Gastroesophageal sphincter (tissue), 4 donors: ENCODE measurements at regions not wholly inside any gene's neighbourhood (a gene's known extent, or its start where the extent isn't known, plus 50 kb on each side); places are given as distances from the start of the nearest gene placed in this dataset.

ENCODE experiments used
- ATAC-seq: fragments of 150-250 bp; one replicate; pipeline ENCODE4 v1.9.1; 2016; ENCODE audit warnings: mild to moderate bottlenecking, moderate library complexity
- H3K27ac ChIP-seq, 4 donors: fragments of 200-600 bp; sonication (generic) in 3 of 4; 1 replicate in 3 of 4; 2 replicates in 1 of 4; pipeline ENCODE4 v1.5.1; 2016 to 2019
- H3K27me3 ChIP-seq: fragments of 200-600 bp; sonication (generic); one replicate; pipeline ENCODE4 v1.5.1; 2019
- H3K36me3 ChIP-seq, 2 donors: fragments of 200-600 bp; sonication (generic); one replicate each; pipeline ENCODE4 v1.5.1; 2019; ENCODE audit warnings: control low read depth in 1 of 2
- H3K4me1 ChIP-seq, 3 donors: fragments of 200-600 bp; sonication (generic); 1 replicate in 2 of 3; 2 replicates in 1 of 3; pipeline ENCODE4 v1.5.1; 2016 to 2019; ENCODE audit warnings: control low read depth in 2 of 3
- H3K4me3 ChIP-seq, 2 donors: fragments of 200-600 bp; sonication (generic); one replicate each; pipeline ENCODE4 v1.5.1; 2019; ENCODE audit warnings: mild to moderate bottlenecking in 1 of 2, moderate library complexity in 1 of 2
- H3K9me3 ChIP-seq, 3 donors: fragments of 200-600 bp; sonication (generic); one replicate each; pipeline ENCODE4 v1.5.1; 2017 to 2019; ENCODE audit warnings: control low read depth in 2 of 3
- EP300 ChIP-seq: sonication (generic); formaldehyde crosslinking; IDR thresholded peaks from one replicate; pipeline ENCODE4 v1.6.1; 2017; ENCODE audit warnings: antibody characterized with exemption, mild to moderate bottlenecking
- POLR2A ChIP-seq, 2 donors: fragments of 450-650 bp; IDR thresholded peaks; one replicate each; pipeline ENCODE4 v1.6.1; 2017; ENCODE audit warnings: antibody characterized with exemption in 2 of 2, mild to moderate bottlenecking in 2 of 2, moderate library complexity in 1 of 2
- POLR2AphosphoS5 ChIP-seq: sonication (generic); formaldehyde crosslinking; IDR thresholded peaks from one replicate; pipeline ENCODE4 v1.6.1; 2017; ENCODE audit warnings: antibody characterized with exemption
- WGBS, 2 donors: methylation state at CpG; one replicate each; pipeline ENCODE4 v1.1.5; 2018; ENCODE audit warnings: low coverage in 1 of 2; 5-methylcytosine and 5-hydroxymethylcytosine counted together
- TF ChIP-seq, protein P1 (sequence below), 4 experiments: fragments of 200-600 bp in 2 of 4; fragments of 450-650 bp in 2 of 4; sonication (generic) in 1 of 4; IDR thresholded peaks; one replicate each; pipeline ENCODE4 v1.5.1; 2017 to 2019; ENCODE audit warnings: antibody characterized with exemption in 4 of 4, mild to moderate bottlenecking in 2 of 4, moderate library complexity in 2 of 4

DNA sequence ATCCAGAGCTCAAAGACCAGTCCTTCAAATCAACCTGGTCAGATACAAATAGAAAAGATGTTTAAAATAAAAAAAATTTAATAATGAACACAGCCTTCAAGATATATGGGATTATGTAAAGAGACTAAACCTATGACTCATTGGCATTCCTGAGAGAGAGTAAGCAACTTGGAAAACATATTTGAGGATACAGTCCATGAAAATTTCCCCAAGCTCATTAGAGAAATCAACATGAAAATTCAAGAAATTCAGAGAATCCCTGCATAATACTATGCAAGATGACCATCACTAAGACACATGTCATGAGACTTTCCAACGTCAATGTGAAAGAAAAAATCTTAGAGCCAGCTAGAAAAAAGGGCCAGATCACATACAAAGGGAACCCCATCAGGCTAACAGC, 512.9 kb upstream of the PTGER4 start:
- ATAC-seq = no peak
- Histone ChIP-seq H3K36me3 (no peaks in the 10 kb centered on the region), H3K27ac (no peak overlapping the region), H3K4me1 (no peaks in the 10 kb centered on the region), H3K27me3 (no peaks in the 10 kb centered on the region), H3K4me3 (no peak overlapping the region), H3K9me3 (peaks cover 0 to 7% (median 0%) of the 10 kb centered on the region in 3 donors)
- TF ChIP-seq POLR2AphosphoS5 (no peak), POLR2A (IDR thresholded peaks at IDR 0.05) (no peak), EP300 (no peak)
- TF ChIP-seq, protein P1, sequence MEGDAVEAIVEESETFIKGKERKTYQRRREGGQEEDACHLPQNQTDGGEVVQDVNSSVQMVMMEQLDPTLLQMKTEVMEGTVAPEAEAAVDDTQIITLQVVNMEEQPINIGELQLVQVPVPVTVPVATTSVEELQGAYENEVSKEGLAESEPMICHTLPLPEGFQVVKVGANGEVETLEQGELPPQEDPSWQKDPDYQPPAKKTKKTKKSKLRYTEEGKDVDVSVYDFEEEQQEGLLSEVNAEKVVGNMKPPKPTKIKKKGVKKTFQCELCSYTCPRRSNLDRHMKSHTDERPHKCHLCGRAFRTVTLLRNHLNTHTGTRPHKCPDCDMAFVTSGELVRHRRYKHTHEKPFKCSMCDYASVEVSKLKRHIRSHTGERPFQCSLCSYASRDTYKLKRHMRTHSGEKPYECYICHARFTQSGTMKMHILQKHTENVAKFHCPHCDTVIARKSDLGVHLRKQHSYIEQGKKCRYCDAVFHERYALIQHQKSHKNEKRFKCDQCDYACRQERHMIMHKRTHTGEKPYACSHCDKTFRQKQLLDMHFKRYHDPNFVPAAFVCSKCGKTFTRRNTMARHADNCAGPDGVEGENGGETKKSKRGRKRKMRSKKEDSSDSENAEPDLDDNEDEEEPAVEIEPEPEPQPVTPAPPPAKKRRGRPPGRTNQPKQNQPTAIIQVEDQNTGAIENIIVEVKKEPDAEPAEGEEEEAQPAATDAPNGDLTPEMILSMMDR (IDR thresholded peaks at IDR 0.05) = no peak
- WGBS, 2 donors = 80 to 86% methylated on average over 1 of the region's 1 CpG

DNA sequence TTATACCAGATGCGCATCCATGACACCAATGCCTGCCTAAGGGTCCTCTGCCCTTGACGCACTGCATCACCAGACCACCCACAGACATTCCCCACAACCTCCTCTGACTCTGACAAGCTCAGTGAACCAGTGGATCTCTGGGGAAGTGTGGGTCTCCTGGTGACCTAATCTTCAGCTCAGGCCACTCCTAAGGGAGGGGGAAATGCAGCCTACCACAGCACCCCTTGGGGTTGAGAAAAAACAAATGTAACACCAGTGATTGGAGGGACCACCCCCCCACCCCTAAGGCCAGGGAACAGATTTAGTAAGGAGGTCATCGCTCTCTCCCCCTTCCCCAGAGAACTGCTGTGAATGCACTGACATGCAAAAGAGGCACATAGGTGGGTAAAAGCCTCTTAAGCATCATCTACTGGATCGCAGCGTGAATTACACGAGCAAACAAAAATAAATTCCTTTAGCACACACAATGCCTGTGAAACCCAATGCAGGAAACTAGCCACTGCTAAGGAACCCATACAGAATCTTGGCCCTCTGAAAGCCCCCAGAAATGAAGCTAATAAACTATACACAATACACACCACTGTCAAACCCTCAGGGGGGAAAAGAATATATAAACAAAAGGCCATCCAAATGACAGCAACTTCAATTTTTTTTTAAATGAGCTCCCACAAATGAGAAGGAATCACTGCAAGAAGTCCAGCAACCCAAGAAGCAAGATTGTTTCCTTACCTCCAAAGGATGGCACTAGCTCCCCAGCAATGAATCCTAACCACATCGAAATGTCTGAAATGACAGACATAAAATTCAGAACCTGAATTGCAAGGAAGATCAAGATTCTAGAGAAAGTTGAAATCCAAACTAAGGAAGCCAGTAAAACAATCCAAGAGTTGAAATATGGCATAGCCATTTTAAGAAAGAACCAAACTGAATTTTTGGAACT, 513.7 kb upstream of the PTGER4 start:
- 90 to 91% methylated on average over 3 to 5 of the region's 7 CpGs for WGBS, 2 donors
- H3K27ac ChIP-seq = no peak overlapping the region
- peaks cover 0 to 7% (median 0%) of the 10 kb centered on the region in 3 donors for H3K9me3 ChIP-seq
- no peaks in the 10 kb centered on the region for H3K4me1 ChIP-seq
- no peak overlapping the region for H3K4me3 ChIP-seq
- TF ChIP-seq POLR2A (IDR thresholded peaks at IDR 0.05) = no peak
- no peak for TF ChIP-seq POLR2AphosphoS5
- no peaks in the 10 kb centered on the region for H3K27me3 ChIP-seq
- no peak for ATAC-seq
- no peaks in the 10 kb centered on the region for H3K36me3 ChIP-seq

DNA sequence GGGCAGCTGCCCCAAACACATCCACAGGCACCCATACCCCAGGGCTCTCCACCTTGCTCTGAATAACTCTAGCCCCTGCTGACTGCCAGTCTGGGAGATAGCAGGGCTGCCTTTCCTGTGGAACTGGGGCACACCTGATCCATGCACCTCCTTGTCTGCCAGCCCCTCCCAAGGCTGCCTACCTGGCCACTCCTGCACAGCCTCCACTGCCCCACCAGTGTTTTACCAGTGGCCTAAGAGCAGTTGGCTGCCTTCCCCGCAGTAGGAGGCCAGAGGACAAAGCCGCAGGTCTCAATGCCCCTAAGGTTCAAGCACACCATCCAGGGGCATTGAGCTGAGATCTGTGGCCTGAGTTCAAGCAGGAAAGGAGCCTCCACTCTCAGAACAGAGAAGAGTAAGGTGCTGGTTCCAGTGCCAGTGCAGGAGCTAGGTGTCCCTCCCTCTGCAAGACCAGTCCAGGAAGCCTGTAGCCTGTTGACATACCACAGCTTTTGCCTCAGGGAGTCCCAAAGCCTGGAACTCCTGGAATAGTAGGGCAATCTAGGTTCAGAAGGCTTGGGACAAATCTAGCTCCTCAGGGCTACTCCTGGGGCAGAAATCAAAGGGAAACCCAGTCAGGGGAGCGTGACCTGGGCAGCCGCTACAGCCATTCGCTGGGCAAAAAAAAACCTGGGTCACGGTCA, 514.5 kb upstream of the PTGER4 start:
- TF ChIP-seq EP300 = no peak
- TF ChIP-seq, protein P1 (IDR thresholded peaks at IDR 0.05) = no peak
- no peak for TF ChIP-seq POLR2AphosphoS5
- no peak for TF ChIP-seq POLR2A (IDR thresholded peaks at IDR 0.05)
- Histone ChIP-seq H3K27me3 (no peaks in the 10 kb centered on the region), H3K27ac (no peak overlapping the region), H3K4me3 (no peak overlapping the region), H3K9me3 (peaks cover 0 to 3% (median 0%) of the 10 kb centered on the region in 3 donors), H3K4me1 (no peaks in the 10 kb centered on the region), H3K36me3 (no peaks in the 10 kb centered on the region)
- peak; percentile 10 for ATAC-seq
- no CpG with 5 or more reads among the region's 6 CpGs for WGBS, 2 donors

DNA sequence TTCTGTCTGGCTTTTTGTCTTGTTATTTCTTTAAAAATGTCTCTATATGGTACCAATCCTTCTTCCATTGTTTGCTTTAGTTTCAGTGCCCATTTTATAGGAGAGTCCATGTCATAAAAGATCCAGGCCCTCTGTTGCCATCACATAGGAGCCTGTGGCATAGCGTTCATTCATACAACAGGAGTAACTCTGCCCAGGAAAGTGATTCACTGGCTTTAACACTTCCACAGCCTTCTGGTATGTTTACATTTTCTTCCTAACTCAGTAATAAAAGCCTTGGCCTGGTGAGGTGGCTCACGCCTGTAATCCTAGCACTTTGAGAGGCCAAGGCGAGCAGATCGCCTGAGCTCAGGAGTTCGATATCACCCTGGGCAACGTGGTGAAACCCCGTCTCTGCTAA, 519.3 kb upstream of the PTGER4 start:
- 97% methylated on average over 3 of the region's 7 CpGs; no CpG with 5 or more reads in 1 of the 2 donors for WGBS, 2 donors
- no peak for ATAC-seq
- Histone ChIP-seq H3K27me3 (no peaks in the 10 kb centered on the region), H3K27ac (no peak overlapping the region), H3K4me3 (no peak overlapping the region), H3K4me1 (no peaks in the 10 kb centered on the region), H3K9me3 (no peaks in the 10 kb centered on the region), H3K36me3 (no peaks in the 10 kb centered on the region)
- TF ChIP-seq EP300 (no peak), POLR2A (IDR thresholded peaks at IDR 0.05) (no peak), POLR2AphosphoS5 (no peak)
- TF ChIP-seq, protein P1 (IDR thresholded peaks at IDR 0.05) = no peak

DNA sequence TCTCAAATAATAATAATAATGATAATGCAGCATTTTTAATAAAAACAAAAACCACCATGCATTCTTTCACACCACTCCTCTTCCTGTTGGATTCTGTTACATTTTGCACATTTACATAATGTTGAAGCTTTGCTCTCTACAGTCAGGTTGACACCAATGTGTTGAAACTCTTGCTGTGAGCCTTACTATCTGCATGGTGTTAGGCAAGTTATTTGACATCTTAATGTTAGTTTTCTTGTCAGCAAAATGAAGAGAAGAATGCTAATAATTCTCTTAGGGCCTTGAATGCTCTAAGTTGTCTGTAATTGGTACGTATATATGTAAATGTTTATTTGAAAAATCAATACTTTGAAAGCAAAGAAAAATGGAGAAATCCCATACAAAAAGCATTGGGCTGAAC, 525.5 kb upstream of the PTGER4 start:
- TF ChIP-seq POLR2A (IDR thresholded peaks at IDR 0.05) (no peak), POLR2AphosphoS5 (no peak), EP300 (no peak)
- TF ChIP-seq, protein P1 (IDR thresholded peaks at IDR 0.05) = no peak
- no peak for ATAC-seq
- Histone ChIP-seq H3K36me3 (no peaks in the 10 kb centered on the region), H3K9me3 (no peaks in the 10 kb centered on the region), H3K4me3 (no peak overlapping the region), H3K27ac (no peak overlapping the region), H3K27me3 (no peaks in the 10 kb centered on the region), H3K4me1 (no peaks in the 10 kb centered on the region)
- WGBS, 2 donors = 43 to 64% methylated on average over 1 of the region's 1 CpG
